ENCODE measurements at regions not wholly inside any gene's neighbourhood (a gene's known extent, or its start where the extent isn't known, plus 50 kb on each side); places are given as distances from the start of the nearest gene placed in this dataset.
"Not testable (repeated sequence)": the region's sequence is repeated elsewhere in the genome, so short reads cannot be mapped to it uniquely, and the experiment has no call there.

DNA sequence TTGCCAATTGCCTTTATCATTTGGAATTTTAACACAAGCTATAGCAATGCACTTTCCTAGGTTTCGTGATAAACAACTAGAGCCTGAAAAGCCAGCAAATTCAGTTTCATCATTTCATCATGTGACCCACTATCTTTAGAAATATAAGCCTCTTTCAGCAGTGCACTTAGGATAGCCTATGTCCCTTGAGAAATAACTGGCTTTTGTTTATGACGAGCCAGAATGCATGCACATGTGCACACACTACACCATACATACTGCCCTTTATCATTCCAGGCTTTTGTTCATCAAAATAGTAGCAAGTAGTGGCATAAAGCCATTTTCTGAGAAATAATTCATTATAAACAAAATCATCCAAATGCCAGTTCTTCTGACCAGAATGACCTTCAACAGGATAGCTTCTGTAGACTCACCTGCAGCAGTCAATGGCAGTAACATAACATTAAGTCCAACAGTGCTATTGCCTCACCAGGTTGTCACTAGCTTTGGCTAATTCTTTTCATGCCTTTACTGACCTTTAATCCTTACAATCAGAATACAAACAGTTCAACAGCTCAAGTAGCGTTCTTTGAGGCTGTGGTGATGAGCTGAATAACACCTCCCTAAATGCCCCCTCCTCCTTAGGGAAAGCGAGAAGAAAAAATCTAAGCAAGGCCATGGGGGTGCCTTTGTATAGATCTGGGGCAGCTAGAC, 132.3 kb upstream of the SMARCA2 start:
- DNase-seq (ENCODE audit: low read depth in 4 of 4, low spot score in 2 of 4), result no peak

DNA sequence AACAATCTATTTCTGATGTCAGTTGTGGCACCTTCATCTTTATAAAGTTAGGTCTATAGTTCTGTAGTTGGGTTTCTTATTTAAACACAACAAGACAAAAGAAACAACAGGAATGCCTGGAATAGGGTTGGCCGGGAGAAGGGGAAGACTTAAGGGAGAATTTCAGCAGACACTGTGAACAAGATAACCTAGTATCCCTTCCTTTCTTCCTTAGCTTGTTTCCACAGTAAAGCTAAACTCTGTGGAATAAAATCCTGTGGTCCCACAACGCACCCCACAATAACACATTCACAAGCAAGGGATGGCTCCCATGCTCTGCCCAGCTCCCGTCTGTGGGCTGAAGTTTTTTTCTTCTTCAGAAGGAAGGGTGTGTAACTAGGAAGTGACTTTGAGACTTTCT, 124.9 kb upstream of the SMARCA2 start:
- DNase-seq (ENCODE audit: low read depth in 4 of 4, low spot score in 2 of 4), result no peak

DNA sequence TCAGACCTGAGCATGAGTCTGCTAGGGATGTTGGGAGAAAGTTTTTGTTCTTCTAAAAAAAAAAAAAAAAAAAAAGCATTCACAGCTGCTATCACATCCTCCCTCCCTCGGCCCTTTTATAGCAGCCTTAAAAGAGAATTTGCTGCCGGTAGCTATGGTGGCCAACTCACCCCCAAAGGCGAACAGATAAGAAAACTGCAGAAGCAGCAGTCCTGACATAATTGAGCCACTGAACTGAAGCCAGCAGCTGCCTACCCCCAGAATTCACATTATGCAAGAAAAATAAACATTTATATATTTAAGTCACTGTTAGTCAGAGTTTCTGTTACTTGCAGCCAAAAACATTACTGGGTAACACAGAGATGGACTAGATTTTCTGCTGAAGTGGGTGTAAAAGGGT, 124.3 kb upstream of the SMARCA2 start:
- DNase-seq (ENCODE audit: low read depth in 4 of 4, low spot score in 2 of 4), result no peak

DNA sequence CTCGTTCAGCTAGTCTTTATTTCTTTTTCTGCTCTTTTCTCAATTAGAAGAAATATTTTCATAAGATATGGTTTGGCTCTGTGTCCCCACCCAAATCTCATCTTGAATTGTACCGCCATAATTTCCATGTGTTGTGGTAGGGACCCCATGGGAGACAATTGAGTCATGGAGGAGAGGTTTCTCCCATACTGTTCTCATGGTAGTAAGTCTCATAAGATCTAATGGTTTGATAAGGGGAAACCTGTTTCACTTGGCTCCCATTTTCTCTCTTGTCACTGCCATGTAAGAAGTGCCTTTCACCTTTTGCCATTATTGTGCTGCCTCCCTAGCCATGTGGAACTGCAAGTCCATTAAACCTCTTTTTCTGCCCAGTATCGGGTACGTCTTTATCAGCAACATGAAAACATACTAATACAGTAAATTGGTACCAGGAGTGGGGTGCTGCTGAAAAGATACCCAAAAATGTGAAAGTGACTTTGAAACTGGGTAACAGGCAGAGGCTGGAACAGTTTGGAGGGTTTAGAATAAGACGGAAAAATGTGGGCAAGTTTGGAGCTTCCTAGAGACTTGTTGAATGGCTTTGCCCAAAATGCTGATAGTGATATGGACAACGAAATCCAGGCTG, 112.0 kb upstream of the SMARCA2 start:
- not testable (repeated sequence) for DNase-seq (ENCODE audit: low read depth in 4 of 4, low spot score in 2 of 4)

DNA sequence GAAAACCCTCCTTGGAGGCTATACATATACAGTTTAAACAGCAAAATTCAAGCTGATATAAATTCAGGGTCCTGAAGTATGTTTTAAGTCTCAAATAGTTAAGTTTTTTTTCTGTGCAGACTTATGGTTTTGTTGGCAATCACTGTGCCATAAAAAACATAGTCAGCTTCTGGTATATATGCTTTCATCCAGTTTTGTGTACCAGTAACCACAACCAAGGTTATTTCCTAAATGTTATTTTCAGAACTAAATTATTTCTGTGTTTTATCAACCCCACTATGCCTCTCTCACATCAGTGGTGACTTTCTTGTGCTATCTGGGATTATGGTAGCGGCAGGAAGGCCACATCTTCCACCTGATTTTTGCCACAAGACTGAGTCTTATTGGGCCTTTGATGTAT, 107.7 kb upstream of the SMARCA2 start:
- no peak for DNase-seq (ENCODE audit: low read depth in 4 of 4, low spot score in 2 of 4)

DNA sequence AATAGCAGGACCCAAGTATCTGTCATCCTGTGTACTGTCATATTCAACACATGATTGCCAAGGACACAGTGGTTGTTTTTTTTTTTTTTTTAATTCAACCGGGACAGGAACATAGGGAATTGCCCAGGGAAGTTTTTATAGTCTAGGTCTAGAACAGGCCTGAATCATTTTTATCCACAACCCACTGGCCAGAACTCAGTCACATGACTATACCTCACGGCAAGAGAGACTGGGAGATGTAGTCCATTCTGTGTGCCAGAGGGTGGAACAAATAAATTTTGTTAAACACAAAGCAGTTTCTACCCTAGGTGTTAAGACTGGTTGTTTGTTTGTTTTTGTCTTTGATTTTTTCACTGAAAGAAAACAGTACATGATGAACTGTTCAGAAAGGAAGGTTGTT, 105.8 kb upstream of the SMARCA2 start:
- DNase-seq (ENCODE audit: low read depth in 4 of 4, low spot score in 2 of 4), result no peak

DNA sequence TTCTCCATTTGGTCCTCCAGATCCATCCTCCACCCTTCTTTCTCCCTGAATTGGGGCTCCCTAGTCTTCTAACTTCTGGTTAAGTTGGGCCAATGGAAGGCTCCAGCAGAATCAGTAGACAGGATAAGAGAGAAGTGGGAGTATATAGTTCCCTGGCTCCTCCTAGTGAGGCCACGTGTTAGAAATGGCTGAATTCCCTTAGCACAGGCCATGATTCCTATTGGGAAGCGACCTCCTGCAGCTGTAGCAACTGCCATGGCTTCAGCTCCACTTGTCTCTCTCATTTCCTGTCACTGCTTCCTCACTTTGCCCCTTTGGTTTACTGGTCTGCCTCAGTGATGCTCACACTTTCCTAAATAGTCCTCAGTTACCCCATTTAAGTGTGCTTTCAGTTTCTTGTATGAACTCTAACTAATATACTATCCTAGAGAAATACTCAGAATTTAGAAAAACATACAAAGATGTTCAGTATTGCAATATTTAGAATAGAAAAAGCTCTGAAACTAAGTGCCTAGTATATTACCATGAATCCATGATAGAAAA, 104.8 kb upstream of the SMARCA2 start:
- no peak for DNase-seq (ENCODE audit: low read depth in 4 of 4, low spot score in 2 of 4)

DNA sequence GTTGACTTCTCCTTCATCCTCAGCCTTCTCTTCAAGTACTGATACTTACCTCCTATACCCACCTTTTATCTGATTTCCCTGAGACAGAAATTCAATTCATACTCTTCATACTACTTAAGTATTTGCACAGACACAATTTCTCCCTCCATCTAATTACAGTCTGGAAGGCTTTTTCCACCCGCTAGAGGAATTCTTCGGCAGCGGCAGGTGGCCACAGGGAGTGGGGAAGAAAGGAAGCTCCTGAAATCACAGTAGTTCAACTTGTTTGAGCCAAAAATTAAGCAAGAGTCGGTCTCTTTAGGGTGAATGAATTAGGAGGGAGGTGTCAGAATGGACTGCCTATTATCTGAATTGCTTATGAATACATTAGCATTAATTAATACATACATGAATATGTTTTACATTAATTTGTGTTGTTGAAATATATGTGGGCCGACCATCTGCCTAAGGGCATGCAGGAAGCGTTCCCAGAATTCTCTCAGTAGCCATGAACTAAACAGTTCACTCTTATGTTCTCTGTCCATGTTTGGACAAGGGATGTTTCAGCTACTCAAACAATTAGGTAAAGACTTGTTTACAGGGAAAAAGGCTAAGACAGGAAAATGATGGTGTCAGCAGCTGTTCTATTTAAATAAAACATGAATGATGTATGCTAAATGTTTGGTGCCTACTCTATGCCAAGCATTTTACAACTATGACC, 101.4 kb upstream of the SMARCA2 start:
- no peak for DNase-seq (ENCODE audit: low read depth in 4 of 4, low spot score in 2 of 4)

DNA sequence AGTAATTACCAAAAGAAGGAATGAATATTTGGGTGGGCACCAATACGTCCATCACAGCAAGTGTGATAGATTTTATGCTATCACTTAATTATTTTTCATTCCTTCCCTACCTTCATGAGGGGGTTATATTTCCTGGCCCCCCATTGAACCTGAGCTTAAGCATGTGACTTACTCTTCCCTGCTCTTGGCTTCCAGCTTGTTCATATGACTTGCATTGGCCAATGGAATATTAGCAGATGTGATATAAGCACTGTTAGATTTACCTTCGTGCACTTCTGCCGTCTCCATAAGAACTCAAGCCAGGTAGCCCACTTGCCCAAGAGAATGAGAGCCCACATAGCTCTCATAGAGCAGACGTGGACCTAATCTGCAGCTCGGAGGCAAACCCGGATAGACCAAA, 99.1 kb upstream of the SMARCA2 start:
- DNase-seq (ENCODE audit: low read depth in 4 of 4, low spot score in 2 of 4), result no peak

DNA sequence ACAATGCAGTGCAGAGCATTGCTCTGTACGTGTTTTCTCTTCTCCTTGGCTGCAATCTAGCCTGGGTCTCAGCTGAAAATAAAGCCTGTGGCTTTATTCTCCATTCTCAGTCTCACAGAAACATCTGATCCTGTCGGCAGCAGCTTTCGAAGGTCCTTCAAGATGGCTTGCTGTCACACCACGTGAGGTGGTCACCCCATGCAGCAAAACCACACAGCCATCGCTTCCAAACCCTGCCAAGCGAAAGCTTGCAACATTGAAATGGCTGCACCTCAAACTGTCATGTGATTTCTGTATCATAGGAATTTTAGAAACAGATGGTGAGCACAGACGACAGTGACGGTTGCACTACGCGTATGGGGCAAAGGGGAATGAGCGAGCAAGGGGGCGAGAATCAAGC, 98.5 kb upstream of the SMARCA2 start:
- no peak for DNase-seq (ENCODE audit: low read depth in 4 of 4, low spot score in 2 of 4)

DNA sequence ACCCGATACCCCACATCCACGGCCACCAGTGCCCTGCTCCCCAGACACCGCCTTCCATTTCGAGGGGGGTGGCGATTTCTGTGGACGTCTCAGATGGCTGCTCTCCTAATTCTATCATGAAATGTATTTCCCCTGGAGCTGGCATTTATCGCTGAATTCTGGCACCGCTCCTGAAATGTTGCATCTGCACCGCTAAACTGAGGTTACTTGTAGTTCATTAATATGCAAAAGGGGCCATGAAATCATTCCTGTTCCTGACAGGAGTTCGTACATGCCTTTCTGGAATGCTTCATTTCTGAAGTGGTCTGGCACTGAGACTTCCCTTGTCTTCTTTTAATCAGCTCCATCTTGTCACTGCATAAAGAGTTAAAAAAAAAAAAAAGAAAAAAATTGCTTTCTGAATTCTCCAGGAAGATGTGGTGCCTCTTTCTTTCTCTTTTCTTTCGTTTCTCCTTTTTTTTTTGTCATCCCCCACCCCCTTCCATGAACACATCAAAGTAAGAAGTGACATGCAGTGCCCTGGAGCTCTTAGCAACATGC, 97.7 kb upstream of the SMARCA2 start:
- DNase-seq (ENCODE audit: low read depth in 4 of 4, low spot score in 2 of 4), result no peak

DNA sequence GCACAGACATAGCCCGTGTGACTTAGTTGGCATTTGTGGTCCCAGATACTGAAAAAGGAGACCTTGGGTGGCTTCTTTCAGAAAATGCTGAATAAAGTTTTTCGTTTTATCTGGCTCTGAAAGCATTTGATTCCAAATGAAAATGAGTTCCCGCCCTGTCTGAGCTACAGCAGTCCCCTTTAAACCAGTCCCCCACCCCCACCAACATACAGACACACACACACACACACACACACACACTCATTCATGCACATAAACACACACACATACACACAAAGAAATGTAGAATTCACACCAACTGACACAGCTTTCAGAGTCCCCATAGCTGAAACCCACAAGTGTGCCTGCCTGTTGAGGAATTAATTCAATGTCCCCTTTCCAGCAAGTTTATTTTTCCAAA, 97.0 kb upstream of the SMARCA2 start:
- DNase-seq (ENCODE audit: low read depth in 4 of 4, low spot score in 2 of 4), result no peak

DNA sequence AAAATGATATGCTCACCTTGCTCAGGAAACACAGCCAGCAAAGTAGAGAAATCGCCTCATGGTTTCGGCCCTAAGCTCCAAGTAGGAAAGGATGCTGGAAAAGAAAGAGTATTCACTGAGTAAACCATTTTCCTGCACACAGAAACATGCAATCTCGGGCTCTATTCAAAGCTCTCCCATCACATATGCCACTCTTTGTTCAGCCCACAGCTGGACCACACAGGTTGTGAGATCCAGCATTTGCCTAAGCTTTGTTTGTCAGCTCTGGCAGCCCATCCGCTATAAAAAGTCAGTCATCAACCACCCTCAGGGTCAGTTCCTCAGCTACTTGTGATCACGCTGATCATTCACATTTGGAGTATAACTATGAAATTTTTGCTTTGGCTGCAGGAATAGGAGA, 96.5 kb upstream of the SMARCA2 start:
- no peak for DNase-seq (ENCODE audit: low read depth in 4 of 4, low spot score in 2 of 4)

DNA sequence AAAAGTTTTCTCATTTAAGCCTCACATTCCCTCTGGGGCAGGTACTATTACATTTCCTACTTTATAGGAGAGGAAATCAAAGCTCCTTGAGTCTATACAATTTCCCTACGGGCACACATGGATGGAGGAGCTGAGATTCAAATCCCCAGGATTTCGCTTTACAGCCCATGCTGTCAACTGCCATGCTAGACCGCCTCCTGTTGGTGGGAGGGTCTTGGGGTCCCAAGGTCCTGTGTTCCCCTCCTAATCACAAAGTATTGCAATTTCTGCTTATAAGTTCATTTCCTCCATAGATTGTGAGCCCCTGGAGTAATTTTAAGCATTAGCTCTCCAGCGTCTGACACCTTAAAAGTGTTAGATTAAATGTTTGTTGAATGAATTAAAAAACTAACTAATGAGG, 95.9 kb upstream of the SMARCA2 start:
- DNase-seq (ENCODE audit: low read depth in 4 of 4, low spot score in 2 of 4), result no peak

DNA sequence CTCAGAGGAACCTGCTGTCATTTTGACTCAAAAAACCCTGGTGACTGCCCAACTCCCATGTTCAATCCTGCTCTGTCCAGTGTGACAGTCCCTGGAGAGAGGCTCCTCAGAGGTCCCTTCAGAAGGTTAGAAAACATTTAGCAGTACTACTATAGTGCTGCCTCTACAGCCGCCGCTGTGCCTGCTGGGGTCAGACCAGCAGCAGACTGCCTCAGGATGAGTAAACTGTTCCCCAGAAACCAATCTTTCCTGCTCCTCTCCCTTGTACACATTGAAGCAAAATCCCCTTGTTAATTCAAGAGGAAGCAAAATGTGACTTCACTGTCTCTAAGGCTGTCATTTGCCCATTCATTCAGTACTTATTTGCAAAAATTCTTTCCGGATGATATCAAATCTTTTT, 94.8 kb upstream of the SMARCA2 start:
- DNase-seq (ENCODE audit: low read depth in 4 of 4, low spot score in 2 of 4), result no peak

DNA sequence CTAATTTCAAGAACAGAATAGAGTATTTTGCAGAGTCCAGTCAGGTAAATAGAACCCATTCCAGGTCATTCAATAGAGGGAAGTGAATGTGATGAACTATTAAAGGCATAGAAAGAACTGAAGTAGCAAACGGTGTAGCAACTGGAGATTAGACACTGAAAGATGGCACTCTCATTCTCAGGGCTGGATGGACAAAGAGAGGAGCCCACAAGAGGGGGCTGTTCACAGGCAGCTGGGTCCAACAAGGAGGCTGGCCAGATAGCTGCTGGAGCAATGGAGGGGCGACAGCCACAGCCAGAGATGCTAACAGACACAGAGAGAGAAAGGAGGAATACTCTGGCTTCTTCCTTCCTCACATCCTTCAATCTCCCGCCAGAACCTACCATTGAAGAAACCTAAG, 93.1 kb upstream of the SMARCA2 start:
- DNase-seq (ENCODE audit: low read depth in 4 of 4, low spot score in 2 of 4), result no peak

DNA sequence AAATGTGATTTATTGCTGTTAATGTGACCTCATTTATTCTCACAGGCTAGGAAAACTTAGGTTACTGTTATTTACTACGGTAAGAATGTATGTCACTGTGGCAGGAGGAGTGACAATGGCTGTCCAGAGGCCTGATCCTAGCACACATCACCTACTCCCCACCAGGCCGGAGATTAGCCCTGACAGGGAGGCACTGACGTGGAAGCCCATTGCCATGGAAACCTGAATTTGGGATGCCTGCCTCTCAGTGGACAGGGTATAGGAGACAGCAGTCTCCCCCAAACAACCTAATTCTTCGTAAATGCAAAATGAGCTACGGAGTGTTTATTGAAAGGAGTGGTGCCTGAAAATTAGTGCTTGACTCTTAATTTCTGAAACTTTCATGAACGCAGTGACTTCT, 87.6 kb upstream of the SMARCA2 start:
- no peak for DNase-seq (ENCODE audit: low read depth in 4 of 4, low spot score in 2 of 4)

DNA sequence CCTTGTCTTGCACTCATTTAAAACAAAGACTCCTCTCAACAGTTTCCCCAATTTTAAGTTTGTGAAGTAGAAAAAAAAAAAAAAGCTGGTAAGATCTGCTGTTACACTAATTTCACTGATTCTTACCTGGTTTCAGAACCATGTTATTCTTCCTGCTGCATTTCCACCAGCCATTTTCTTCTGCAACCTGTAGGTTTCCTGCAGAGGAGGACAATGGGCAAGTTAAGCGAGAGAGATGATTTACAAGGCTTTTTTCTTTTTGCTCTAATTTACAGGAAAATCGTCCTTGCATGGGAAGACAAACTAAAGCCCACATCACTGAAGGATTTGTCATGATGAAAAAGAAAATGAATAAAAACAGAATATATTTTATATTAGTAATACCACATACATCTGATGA, 86.0 kb upstream of the SMARCA2 start:
- DNase-seq (ENCODE audit: low read depth in 4 of 4, low spot score in 2 of 4), result no peak

DNA sequence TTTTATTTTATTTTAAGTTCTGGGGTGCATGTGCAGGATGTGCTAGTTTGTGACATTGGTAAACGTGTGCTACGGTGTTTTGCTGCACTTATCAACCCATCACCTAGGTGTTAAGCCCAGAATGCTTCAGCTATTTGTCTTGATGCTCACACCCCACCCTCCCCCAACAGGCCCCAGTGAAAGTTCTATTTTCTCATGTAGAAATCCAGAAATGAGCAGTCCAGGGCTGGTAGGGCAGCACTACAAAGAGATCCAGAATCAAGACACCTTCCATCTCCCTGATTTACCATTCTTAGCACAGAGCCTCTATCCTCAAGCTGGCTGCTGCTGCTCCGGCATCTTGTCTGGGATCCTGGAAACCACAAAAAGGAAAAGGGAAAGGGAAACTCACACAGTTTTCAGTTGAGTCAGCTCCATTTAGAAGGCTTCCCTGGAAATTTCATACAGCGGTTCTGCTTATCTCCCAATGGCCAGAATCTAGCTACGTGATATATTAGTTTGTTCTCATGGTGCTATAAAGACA, 85.4 kb upstream of the SMARCA2 start:
- no peak for DNase-seq (ENCODE audit: low read depth in 4 of 4, low spot score in 2 of 4)

DNA sequence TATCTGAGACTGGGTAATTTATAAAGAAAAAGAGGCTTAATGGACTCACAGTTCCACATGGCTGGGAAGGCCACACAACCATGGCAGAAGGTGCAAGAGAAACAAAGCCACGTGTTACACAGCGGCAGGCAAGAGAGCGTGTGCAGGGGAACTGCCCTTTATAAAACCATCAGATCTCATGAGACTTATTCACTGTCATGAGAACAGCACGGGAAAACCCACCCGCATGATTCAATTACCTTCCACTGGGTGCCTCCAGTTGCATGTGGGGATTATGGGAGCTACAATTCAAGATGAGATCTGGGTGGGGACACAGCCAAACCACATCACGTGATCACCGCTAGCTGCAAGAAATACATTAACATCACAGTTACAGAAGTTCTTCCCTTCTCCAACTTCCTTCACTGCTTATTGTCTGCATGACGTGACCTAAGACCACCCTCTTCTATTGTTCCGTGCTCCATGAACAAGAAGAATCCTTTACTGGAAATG, 84.9 kb upstream of the SMARCA2 start:
- not testable (repeated sequence) for DNase-seq (ENCODE audit: low read depth in 4 of 4, low spot score in 2 of 4)

DNA sequence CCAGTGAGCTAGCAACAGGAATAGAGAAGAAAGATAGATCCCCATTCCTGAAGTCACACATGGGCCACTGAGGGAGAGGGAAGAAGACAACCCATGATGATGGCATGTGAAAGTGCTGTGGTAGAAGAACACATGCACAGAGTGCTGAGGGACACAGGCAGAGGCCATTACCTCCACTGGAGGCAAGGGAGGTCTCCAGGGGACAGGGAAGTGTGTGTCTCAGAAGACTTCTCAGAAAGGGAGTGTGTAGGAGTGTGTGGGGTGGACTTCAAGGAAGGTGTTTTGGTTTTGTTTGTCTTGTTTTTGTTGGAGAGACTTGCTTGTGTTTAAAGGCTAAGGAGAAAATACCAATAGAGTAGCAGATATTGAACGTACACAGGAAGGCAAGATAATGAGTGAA, 77.0 kb upstream of the SMARCA2 start:
- DNase-seq (ENCODE audit: low read depth in 4 of 4, low spot score in 2 of 4), result no peak
